ENCODE measurements at regions not wholly inside any gene's neighbourhood (a gene's known extent, or its start where the extent isn't known, plus 50 kb on each side); places are given as distances from the start of the nearest gene placed in this dataset.
"Not testable (repeated sequence)": the region's sequence is repeated elsewhere in the genome, so short reads cannot be mapped to it uniquely, and the experiment has no call there.

- DNase-seq: no peak
These were observed 156.8 kb upstream of the TMEM260 start for GRCh38 chr14:56422703-56423213.

- no peak for DNase-seq
These were observed 156.1 kb upstream of the TMEM260 start for GRCh38 chr14:56423544-56423943.

- no peak for DNase-seq
These were observed 148.6 kb upstream of the TMEM260 start for GRCh38 chr14:56431013-56431412.

- no peak for DNase-seq
These were observed 129.9 kb upstream of the TMEM260 start for GRCh38 chr14:56449670-56450213.

DNA sequence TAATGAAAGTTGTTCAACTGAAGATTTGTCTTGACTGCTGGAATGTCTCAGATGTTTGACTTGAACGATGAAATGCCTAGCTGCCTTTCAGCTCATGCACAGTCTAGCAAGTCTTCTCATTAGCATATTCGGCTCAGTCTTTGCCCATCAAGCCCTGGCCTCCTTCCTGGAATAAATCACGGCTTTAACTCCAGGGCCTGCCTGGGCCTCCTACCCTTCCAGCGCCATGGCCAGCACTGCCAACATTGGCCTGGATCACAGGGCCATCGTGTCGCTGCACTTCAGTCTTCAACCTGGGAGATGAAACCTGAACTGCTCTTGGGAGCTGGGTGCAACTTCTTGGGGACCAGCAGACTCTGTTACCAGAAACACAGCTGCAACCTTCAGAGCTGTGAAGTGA, 126.7 kb upstream of the TMEM260 start:
- DNase-seq: no peak

GRCh38 chr14:56454680-56455079, 124.9 kb upstream of the TMEM260 start:
- not testable (repeated sequence) for DNase-seq

- no peak for DNase-seq
These were observed 119.1 kb upstream of the TMEM260 start for GRCh38 chr14:56460469-56460868.

DNA sequence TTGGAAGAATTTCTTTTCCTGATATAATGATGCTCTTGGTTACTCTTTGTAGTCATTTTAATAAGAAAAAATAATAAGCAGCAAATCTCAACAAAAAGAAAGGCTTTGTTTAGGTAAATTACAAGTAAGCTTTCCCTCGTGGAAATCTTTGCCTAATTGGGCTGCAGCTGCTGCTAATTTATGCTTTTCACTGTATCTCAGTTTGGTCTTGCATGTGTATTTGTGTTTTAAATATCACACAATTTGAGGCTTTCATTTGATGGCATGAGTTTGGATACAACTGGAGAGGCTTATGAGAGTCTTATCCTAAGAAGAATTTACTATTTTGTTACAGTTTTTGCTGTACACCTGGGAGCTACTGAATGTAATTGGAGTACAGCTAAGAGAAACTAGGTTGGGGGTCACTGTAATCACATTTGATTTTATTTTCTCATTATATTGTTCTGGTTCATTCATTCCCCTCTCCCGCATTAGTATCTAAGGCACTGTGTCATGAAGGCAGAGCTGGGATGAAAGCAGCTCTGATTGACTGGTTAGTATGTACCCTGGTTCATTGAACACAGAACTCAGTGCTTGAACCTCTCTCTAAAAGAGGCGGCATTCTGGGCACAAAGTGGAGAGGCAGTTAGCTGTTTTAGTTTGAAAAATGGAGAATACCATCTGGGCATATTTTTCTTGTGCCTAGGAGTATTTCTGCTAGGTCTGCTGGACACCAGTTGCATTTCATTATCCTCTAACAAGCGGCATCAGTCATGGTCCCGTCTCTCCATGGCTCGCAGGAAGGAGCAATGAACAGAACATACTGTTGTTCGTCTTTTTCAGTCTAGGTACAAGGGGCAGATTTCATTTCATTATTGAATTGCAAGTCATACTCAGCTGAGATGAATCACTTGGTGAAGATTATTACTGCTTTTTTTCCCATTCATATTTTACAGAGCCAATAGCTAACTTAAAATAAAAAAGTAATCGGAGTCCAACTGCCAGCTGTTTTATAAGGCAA, 118.0 kb upstream of the TMEM260 start:
- no peak for DNase-seq

GRCh38 chr14:56463271-56463890, 116.2 kb upstream of the TMEM260 start:
- DNase-seq: no peak

DNA sequence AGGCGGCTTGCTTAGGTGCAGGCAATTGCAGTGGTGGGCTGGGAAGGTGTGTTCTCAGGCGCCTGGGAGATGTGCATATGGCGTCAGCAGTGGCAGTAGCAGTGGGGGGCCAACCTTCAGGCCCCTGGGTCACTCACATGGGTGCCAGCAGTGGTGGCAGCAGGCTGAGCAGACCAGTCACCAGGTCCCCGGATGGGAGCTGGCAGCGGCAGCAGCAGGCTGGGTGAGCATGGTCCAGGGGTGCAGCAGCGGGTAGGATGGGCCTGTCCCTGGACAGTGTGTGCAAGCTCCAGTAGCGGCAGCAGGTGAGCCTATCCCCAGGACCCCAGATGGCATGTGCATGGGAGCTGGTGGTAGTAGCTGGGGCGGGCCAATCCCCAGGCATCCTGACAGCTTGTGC, 108.5 kb upstream of the TMEM260 start:
- no peak for DNase-seq

GRCh38 chr14:56474419-56475022, 105.1 kb upstream of the TMEM260 start:
- peak; percentile 49 for DNase-seq

- DNase-seq: no peak
These were observed 97.2 kb upstream of the TMEM260 start for GRCh38 chr14:56482310-56482911.

GRCh38 chr14:56487090-56487667, 92.4 kb upstream of the TMEM260 start:
- no peak for DNase-seq

DNA sequence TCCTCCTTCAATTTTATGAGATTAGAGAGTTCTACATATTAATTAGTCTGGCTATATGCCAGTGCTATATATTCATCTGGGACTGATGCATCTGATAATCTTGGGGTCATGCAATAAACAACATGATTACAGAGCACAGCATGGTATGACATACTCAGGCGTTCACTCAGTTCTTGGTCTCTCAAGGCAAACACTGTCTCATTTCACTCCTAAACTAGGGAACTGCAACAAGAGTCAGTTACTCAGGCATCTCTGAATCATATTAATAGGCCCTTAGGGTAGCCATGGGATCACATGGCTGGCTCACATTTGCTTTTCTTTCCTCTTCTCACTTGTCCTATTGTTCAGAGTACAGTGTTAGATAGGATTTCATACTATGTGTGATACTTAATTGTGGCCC, 91.8 kb upstream of the TMEM260 start:
- DNase-seq: no peak

DNA sequence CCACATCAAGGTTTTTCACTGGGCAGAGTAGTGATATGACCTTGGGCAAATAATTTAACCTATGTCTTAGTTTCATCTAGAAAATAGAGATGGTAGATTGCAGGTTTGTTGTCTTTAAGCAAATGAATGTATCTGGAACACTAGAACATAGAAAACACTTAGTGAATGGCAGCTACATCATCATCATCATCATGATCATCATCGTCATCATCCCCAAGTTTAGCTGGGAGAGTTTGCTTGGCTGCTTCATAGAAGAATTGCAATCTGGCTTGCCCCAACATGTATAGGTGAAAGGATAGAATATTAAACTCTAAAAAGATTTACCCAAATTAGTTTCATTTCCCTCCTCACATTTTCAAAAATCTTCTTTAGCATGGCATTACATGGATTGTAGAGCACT, 91.3 kb upstream of the TMEM260 start:
- DNase-seq: no peak

GRCh38 chr14:56490379-56490778, 89.2 kb upstream of the TMEM260 start:
- DNase-seq: peak; percentile 13

DNA sequence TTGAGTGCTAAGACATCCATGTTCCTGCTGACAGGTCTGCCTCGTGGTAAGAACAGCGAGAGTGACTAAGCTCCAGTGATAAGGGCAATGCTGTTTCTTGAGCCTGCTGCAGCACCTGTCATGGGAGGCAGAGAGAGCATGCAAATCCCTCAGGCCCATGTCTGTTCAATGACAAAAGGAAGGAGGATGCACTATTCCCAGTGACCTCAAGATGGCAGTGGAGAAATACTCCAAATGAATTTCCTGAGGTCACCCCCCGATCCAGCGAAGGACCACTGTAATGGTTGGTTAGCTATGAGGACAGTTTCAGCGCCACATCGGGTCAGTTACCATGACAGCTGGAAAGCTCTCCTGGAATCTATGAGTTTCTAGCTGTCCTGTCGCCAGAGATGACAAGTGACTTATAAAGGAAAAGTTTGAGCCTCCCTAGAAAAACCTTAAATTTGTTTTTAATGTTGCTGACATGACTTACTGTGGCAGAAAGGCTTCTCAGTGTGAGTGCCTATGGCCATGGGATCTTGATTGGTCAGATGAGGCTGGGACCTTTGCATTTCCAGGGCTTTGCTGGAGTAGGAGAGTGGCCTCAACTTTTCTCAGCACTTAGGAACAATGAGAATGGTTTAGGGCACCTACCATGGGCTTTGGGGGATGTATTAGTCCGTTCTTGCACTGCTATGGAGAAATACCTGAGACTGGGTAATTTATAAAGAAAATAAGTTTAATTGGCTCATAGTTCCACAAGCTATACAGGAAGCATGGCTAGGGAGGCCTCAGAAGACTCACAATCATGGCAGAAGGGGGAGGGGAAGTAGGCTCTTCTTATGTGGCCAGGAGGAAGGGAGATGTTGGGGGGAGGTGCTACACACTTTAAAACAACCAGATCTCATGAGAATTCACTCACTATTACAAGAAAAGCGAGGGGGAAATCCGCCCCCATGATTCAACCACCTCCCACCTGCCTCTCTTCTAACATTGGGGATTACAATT, 88.0 kb upstream of the TMEM260 start:
- peak; percentile 4 for DNase-seq

GRCh38 chr14:56494167-56494566, 85.4 kb upstream of the TMEM260 start:
- DNase-seq: no peak

- DNase-seq: no peak
These were observed 81.5 kb upstream of the TMEM260 start for GRCh38 chr14:56498112-56498511.

- DNase-seq: no peak
These were observed 77.6 kb upstream of the TMEM260 start for GRCh38 chr14:56501909-56502530.

- DNase-seq: no peak
These were observed 74.2 kb upstream of the TMEM260 start for GRCh38 chr14:56505361-56505760.

Measured in KG1 (cell line).